ENCODE measurements at regions not wholly inside any gene's neighbourhood (a gene's known extent, or its start where the extent isn't known, plus 50 kb on each side); places are given as distances from the start of the nearest gene placed in this dataset.

DNA sequence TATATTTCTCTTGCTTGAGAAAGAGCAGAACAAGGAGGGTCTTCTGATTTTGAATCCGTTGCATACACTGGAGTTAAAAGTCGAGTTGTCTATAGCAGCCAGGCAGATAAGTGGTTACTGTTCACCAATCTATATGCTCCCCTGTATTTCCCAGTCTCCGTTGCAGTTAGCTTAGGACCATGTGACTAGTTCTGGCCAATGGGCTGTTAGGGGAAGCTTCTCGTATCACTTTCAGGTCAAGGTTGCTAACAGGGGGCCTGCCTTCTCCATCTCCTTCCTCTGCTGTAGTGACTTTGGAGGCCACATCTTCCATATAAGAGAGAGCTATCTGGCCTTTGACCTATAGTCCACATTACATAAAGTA, 188.5 kb upstream of the KBTBD8 start:
- TF ChIP-seq POLR2A (IDR thresholded peaks at IDR 0.05), result no peak
- TF ChIP-seq, protein P1, sequence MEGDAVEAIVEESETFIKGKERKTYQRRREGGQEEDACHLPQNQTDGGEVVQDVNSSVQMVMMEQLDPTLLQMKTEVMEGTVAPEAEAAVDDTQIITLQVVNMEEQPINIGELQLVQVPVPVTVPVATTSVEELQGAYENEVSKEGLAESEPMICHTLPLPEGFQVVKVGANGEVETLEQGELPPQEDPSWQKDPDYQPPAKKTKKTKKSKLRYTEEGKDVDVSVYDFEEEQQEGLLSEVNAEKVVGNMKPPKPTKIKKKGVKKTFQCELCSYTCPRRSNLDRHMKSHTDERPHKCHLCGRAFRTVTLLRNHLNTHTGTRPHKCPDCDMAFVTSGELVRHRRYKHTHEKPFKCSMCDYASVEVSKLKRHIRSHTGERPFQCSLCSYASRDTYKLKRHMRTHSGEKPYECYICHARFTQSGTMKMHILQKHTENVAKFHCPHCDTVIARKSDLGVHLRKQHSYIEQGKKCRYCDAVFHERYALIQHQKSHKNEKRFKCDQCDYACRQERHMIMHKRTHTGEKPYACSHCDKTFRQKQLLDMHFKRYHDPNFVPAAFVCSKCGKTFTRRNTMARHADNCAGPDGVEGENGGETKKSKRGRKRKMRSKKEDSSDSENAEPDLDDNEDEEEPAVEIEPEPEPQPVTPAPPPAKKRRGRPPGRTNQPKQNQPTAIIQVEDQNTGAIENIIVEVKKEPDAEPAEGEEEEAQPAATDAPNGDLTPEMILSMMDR (IDR thresholded peaks at IDR 0.05), result no peak
